Transverse colon (tissue), 4 donors: ENCODE measurements at regions not wholly inside any gene's neighbourhood (a gene's known extent, or its start where the extent isn't known, plus 50 kb on each side); places are given as distances from the start of the nearest gene placed in this dataset.

ENCODE experiments used
- DNase-seq: peaks from one replicate; pipeline ENCODE4 v3.0.0-alpha.2; 2019
- H3K27ac ChIP-seq, 4 donors: fragments of 200-600 bp; sonication (generic); 2 replicates each; pipeline ENCODE4 v1.5.1; 2016 to 2018; ENCODE audit warnings: inconsistent platforms in 4 of 4
- H3K27me3 ChIP-seq: fragments of 200-600 bp; sonication (generic); 2 replicates; pipeline ENCODE4 v1.5.1; 2017; ENCODE audit warnings: inconsistent platforms
- H3K36me3 ChIP-seq, 4 donors: fragments of 200-600 bp; sonication (generic); 2 replicates each; pipeline ENCODE4 v1.5.1; 2017 to 2019; ENCODE audit warnings: inconsistent platforms in 4 of 4
- H3K4me1 ChIP-seq, 4 donors: fragments of 200-600 bp; sonication (generic); 2 replicates each; pipeline ENCODE4 v1.5.1; 2017 to 2020; ENCODE audit warnings: inconsistent platforms in 4 of 4
- H3K4me3 ChIP-seq, 4 donors: fragments of 200-600 bp; sonication (generic); 1 replicate in 1 of 4; 2 replicates in 3 of 4; pipeline versions ENCODE4 v1.5.1 to v1.6.1; 2017 to 2019; ENCODE audit warnings: inconsistent platforms in 4 of 4
- H3K9me3 ChIP-seq, 2 donors: fragments of 200-600 bp; sonication (generic); 2 replicates each; pipeline ENCODE4 v1.5.1; 2017 to 2019; ENCODE audit warnings: inconsistent platforms in 2 of 2
- EP300 ChIP-seq: sonication (generic); formaldehyde crosslinking; IDR thresholded peaks from one replicate; pipeline ENCODE4 v1.6.1; 2017; ENCODE audit warnings: antibody characterized with exemption, low read depth
- POLR2A ChIP-seq: fragments of 450-650 bp; IDR thresholded peaks from one replicate; pipeline ENCODE4 v1.6.1; 2016; ENCODE audit warnings: antibody characterized with exemption, mild to moderate bottlenecking, moderate library complexity
- POLR2AphosphoS5 ChIP-seq, 3 donors: sonication (generic); formaldehyde crosslinking; IDR thresholded peaks; one replicate each; pipeline ENCODE4 v1.6.1; 2016; ENCODE audit warnings: antibody characterized with exemption in 3 of 3
- WGBS, 2 donors: methylation state at CpG; one replicate each; pipeline ENCODE4 v1.1.5; 2018; ENCODE audit warnings: low coverage in 1 of 2; 5-methylcytosine and 5-hydroxymethylcytosine counted together
- in situ Hi-C, 4 donors: fragments of 200-750 bp; cut with MboI; loops; one replicate each; pipeline versions ENCODE4 v1.15.0 to v1.15.1; 2017; ENCODE audit warnings: low sequenced_read_pairs in 3 of 4, low pct_ligation_motif_present in 1 of 4, low pct_unique_long_range_greater_than_20kb in 1 of 4
- intact Hi-C: fragments of 100-400 bp; cut with DNase I; formaldehyde crosslinking; loops from one replicate; pipeline ENCODE4 v1.15.1; 2023; ENCODE audit warnings: low total_unique reads
- TF ChIP-seq, protein P1 (sequence below), 5 experiments: fragments of 200-600 bp in 3 of 5; fragments of 450-650 bp in 2 of 5; sonication (generic) in 3 of 5; IDR thresholded peaks; 1 replicate in 2 of 5; 2 replicates in 3 of 5; pipeline ENCODE4 v1.5.1; 2016 to 2017; ENCODE audit warnings: antibody characterized with exemption in 5 of 5, inconsistent platforms in 3 of 5, mild to moderate bottlenecking in 2 of 5, moderate library complexity in 1 of 5

DNA sequence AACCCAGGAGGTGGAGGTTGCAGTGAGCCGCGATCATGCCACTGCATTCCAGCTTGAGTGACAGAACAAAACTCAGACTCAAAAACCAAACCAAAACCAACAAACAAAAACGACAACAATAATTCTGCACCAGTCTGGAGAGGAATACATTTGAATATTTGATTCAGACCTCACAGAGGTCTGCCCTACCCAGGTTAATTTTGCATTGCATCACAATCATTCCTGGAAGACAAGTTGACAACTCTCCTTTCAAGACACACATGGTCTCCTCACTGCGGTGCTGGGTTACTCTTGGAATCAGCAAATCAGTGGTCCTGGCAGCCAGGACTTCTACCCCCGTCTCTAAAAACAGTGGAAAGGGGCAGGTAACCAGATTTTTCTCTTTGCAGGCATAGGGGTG, 79.9 kb upstream of the TMTC4 start:
- Histone ChIP-seq H3K36me3 (no peaks in the 10 kb centered on the region), H3K9me3 (no peaks in the 10 kb centered on the region), H3K4me3 (no peak overlapping the region), H3K27ac (no peak overlapping the region), H3K4me1 (no peaks in the 10 kb centered on the region), H3K27me3 (no peaks in the 10 kb centered on the region)
- TF ChIP-seq POLR2A (no peak), EP300 (no peak), POLR2AphosphoS5 (IDR thresholded peaks at IDR 0.05) (no peak)
- TF ChIP-seq, protein P1, sequence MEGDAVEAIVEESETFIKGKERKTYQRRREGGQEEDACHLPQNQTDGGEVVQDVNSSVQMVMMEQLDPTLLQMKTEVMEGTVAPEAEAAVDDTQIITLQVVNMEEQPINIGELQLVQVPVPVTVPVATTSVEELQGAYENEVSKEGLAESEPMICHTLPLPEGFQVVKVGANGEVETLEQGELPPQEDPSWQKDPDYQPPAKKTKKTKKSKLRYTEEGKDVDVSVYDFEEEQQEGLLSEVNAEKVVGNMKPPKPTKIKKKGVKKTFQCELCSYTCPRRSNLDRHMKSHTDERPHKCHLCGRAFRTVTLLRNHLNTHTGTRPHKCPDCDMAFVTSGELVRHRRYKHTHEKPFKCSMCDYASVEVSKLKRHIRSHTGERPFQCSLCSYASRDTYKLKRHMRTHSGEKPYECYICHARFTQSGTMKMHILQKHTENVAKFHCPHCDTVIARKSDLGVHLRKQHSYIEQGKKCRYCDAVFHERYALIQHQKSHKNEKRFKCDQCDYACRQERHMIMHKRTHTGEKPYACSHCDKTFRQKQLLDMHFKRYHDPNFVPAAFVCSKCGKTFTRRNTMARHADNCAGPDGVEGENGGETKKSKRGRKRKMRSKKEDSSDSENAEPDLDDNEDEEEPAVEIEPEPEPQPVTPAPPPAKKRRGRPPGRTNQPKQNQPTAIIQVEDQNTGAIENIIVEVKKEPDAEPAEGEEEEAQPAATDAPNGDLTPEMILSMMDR (IDR thresholded peaks at IDR 0.05), result no peak
- 78 to 79% methylated on average over 5 of the region's 5 CpGs for WGBS, 2 donors
- intact Hi-C loops (no loop called here), in situ Hi-C loops (no loop called here)
- DNase-seq, result no peak

DNA sequence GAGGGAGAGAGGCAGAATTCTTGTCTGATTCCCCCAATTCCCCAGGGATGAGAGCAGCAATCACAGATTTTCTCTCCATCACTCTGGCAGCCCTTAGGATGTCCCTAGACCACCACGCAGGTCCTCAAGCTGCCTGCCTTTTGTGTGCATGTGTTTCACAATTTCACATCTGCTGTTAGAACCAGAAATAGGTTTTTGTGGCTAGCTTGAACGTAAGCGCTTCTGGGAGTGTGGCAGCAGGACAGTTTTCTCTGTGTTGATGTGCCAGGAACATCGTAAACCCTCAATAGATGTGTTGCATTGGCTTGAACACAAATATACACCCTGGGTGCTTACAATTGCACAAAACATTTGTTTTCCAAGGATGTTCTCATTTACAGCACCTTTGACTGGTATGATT, 78.8 kb upstream of the TMTC4 start:
- Histone ChIP-seq H3K4me3 (no peak overlapping the region), H3K4me1 (no peaks in the 10 kb centered on the region), H3K27me3 (no peaks in the 10 kb centered on the region), H3K9me3 (no peaks in the 10 kb centered on the region), H3K27ac (no peak overlapping the region), H3K36me3 (no peaks in the 10 kb centered on the region)
- TF ChIP-seq, protein P1 (IDR thresholded peaks at IDR 0.05), result no peak
- TF ChIP-seq EP300 (no peak), POLR2AphosphoS5 (IDR thresholded peaks at IDR 0.05) (no peak), POLR2A (no peak)
- 76% methylated on average over 4 of the region's 4 CpGs; no CpG with 5 or more reads in 1 of the 2 donors for WGBS, 2 donors
- intact Hi-C loops (no loop called here), in situ Hi-C loops (no loop called here)
- DNase-seq, result no peak

DNA sequence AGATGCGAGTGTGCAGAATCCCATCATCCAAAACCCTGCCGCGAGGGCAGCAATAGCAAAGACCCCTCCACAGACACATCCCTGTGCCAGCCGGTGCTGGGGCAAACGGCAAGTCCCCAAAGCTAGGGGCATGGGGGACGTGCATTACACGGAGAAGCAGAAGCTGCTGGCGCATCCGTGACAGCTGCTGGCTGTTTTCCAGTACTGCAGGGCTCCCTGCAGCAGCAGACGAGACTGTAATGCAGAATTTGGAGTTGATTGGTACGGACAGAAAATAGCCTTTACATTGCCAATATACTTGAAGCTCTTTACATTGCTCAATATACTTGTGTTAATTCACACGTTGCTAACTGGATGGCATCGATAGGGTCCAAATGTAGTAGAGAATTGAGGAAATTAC, 77.2 kb upstream of the TMTC4 start:
- in situ Hi-C loops (no loop called here), intact Hi-C loops (no loop called here)
- TF ChIP-seq, protein P1 (IDR thresholded peaks at IDR 0.05), result no peak
- TF ChIP-seq EP300, result no peak
- no peak for TF ChIP-seq POLR2AphosphoS5 (IDR thresholded peaks at IDR 0.05)
- TF ChIP-seq POLR2A, result no peak
- H3K4me1 ChIP-seq, result no peaks in the 10 kb centered on the region
- no peaks in the 10 kb centered on the region for H3K27me3 ChIP-seq
- H3K4me3 ChIP-seq, result no peak overlapping the region
- WGBS, 2 donors, result 81 to 86% methylated on average over 2 to 13 of the region's 13 CpGs
- H3K36me3 ChIP-seq, result no peaks in the 10 kb centered on the region
- no peak for DNase-seq
- no peaks in the 10 kb centered on the region for H3K9me3 ChIP-seq
- no peak overlapping the region for H3K27ac ChIP-seq

DNA sequence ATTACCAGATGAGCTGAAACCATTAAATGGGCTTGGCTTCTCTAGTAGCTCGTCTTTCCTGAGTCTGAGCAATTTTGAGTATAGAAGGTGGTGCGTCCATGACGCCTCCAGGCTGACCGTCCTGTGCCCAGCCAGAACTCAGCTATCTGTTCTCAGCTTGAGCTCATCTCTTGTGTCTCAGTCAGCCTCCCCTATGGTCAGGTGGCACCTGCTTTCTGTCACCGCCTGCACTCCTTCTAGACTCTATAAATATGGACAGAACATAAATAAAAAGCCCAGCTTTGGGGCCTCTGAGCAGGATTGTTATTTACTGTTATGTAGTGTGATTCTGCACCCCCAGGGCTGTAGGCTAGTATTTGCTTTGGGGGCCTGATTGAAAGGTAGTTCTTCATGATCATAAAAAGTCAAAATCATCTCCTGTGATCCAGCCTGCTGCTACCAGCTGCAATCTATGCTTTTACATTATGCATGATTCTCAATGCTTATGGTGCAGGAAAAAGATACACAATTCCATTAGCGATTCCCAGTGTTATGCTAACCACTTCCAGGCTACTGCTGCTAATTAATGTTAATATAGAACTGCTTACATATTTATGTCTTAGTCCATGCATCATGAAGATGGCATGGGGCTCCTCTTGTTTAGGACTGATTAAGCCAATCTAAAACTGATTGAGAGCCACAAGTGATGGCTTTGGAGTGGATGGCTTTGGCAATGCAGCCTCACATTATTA, 72.5 kb upstream of the TMTC4 start:
- Histone ChIP-seq H3K36me3 (no peaks in the 10 kb centered on the region), H3K9me3 (no peaks in the 10 kb centered on the region), H3K27ac (no peak overlapping the region), H3K27me3 (no peaks in the 10 kb centered on the region), H3K4me3 (no peak overlapping the region), H3K4me1 (no peaks in the 10 kb centered on the region)
- TF ChIP-seq, protein P1 (IDR thresholded peaks at IDR 0.05), result no peak
- TF ChIP-seq POLR2AphosphoS5 (IDR thresholded peaks at IDR 0.05) (no peak), POLR2A (no peak), EP300 (no peak)
- in situ Hi-C loops, result no loop called here
- WGBS, 2 donors, result 45 to 89% methylated on average over 2 to 6 of the region's 6 CpGs
- no peak for DNase-seq
- intact Hi-C loops, result no loop called here
